ENCODE measurements at regions not wholly inside any gene's neighbourhood (a gene's known extent, or its start where the extent isn't known, plus 50 kb on each side); places are given as distances from the start of the nearest gene placed in this dataset.
"Not testable (repeated sequence)": the region's sequence is repeated elsewhere in the genome, so short reads cannot be mapped to it uniquely, and the experiment has no call there.

- no peak for DNase-seq (ENCODE audit: low read depth, low spot score)
Measured at GRCh38 chr2:193024791-193025190, 830.1 kb upstream of the TMEFF2 start.

- DNase-seq (ENCODE audit: low read depth, low spot score): no peak
Measured at GRCh38 chr2:193011870-193012269, 817.1 kb upstream of the TMEFF2 start.

- DNase-seq (ENCODE audit: low read depth, low spot score): no peak
Measured at GRCh38 chr2:192993059-192993458, 798.3 kb upstream of the TMEFF2 start.

- DNase-seq (ENCODE audit: low read depth, low spot score): no peak
Measured at GRCh38 chr2:192983173-192983572, 788.4 kb upstream of the TMEFF2 start.

GRCh38 chr2:192978395-192978794, 783.7 kb upstream of the TMEFF2 start:
- DNase-seq (ENCODE audit: low read depth, low spot score): no peak

GRCh38 chr2:192971981-192972380, 777.2 kb upstream of the TMEFF2 start:
- DNase-seq (ENCODE audit: low read depth, low spot score): no peak

- no peak for DNase-seq (ENCODE audit: low read depth, low spot score)
Measured at GRCh38 chr2:192969055-192969454, 774.3 kb upstream of the TMEFF2 start.

GRCh38 chr2:192960945-192961344, 766.2 kb upstream of the TMEFF2 start:
- DNase-seq (ENCODE audit: low read depth, low spot score): no peak

- not testable (repeated sequence) for DNase-seq (ENCODE audit: low read depth, low spot score)
Measured at GRCh38 chr2:192958615-192959014, 763.9 kb upstream of the TMEFF2 start.

GRCh38 chr2:192957425-192957824, 762.7 kb upstream of the TMEFF2 start:
- no peak for DNase-seq (ENCODE audit: low read depth, low spot score)

- no peak for DNase-seq (ENCODE audit: low read depth, low spot score)
Measured at GRCh38 chr2:192953116-192953515, 758.4 kb upstream of the TMEFF2 start.

- DNase-seq (ENCODE audit: low read depth, low spot score): no peak
Measured at GRCh38 chr2:192952245-192952644, 757.5 kb upstream of the TMEFF2 start.

- DNase-seq (ENCODE audit: low read depth, low spot score): no peak
Measured at GRCh38 chr2:192948316-192948715, 753.6 kb upstream of the TMEFF2 start.

- DNase-seq (ENCODE audit: low read depth, low spot score): no peak
Measured at GRCh38 chr2:192947352-192947751, 752.6 kb upstream of the TMEFF2 start.

- no peak for DNase-seq (ENCODE audit: low read depth, low spot score)
Measured at GRCh38 chr2:192940767-192941166, 746.0 kb upstream of the TMEFF2 start.

GRCh38 chr2:192932376-192932775, 737.6 kb upstream of the TMEFF2 start:
- no peak for DNase-seq (ENCODE audit: low read depth, low spot score)

- not testable (repeated sequence) for DNase-seq (ENCODE audit: low read depth, low spot score)
Measured at GRCh38 chr2:192921631-192922030, 726.9 kb upstream of the TMEFF2 start.

GRCh38 chr2:192901446-192901845, 706.7 kb upstream of the TMEFF2 start:
- DNase-seq (ENCODE audit: low read depth, low spot score): no peak

- DNase-seq (ENCODE audit: low read depth, low spot score): no peak
Measured at GRCh38 chr2:192899466-192899865, 704.7 kb upstream of the TMEFF2 start.

GRCh38 chr2:192893976-192894375, 699.2 kb upstream of the TMEFF2 start:
- not testable (repeated sequence) for DNase-seq (ENCODE audit: low read depth, low spot score)

- DNase-seq (ENCODE audit: low read depth, low spot score): no peak
Measured at GRCh38 chr2:192888109-192888508, 693.4 kb upstream of the TMEFF2 start.

GRCh38 chr2:192887337-192887736, 692.6 kb upstream of the TMEFF2 start:
- DNase-seq (ENCODE audit: low read depth, low spot score): no peak

- DNase-seq (ENCODE audit: low read depth, low spot score): no peak
Measured at GRCh38 chr2:192886636-192887035, 691.9 kb upstream of the TMEFF2 start.

- DNase-seq (ENCODE audit: low read depth, low spot score): no peak
Measured at GRCh38 chr2:192885569-192886160, 690.9 kb upstream of the TMEFF2 start.

All from activated CD4-positive, CD25-positive, alpha-beta regulatory T cell treated with anti-CD3 and anti-CD28 coated beads, Interleukin-2, amount 50 U/mL, for 16 hours (primary cell).